HUES48 (cell line): ENCODE measurements at regions not wholly inside any gene's neighbourhood (a gene's known extent, or its start where the extent isn't known, plus 50 kb on each side); places are given as distances from the start of the nearest gene placed in this dataset.

Experiments
- H3K27ac ChIP-seq: one replicate; pipeline ENCODE4 v1.7.0; 2013; ENCODE audit warnings: low read depth, low read length, inconsistent platforms
- H3K27me3 ChIP-seq: 2 replicates; pipeline ENCODE4 v1.6.1; 2013; ENCODE audit warnings: mild to moderate bottlenecking, low read length; ENCODE audit not compliant: control insufficient read depth, insufficient read depth
- H3K36me3 ChIP-seq: 2 replicates; pipeline ENCODE4 v1.6.1; 2013; ENCODE audit warnings: low read length; ENCODE audit not compliant: control insufficient read depth, insufficient read depth
- H3K4me1 ChIP-seq: 2 replicates; pipeline ENCODE4 v1.6.1; 2013; ENCODE audit warnings: mild to moderate bottlenecking, low read length; ENCODE audit not compliant: control insufficient read depth, insufficient read depth
- H3K4me3 ChIP-seq: 2 replicates; pipeline ENCODE4 v1.5.1; 2013; ENCODE audit warnings: mild to moderate bottlenecking, low read depth, low read length
- H3K9ac ChIP-seq: 2 replicates; pipeline ENCODE4 v1.6.1; 2013; ENCODE audit warnings: mild to moderate bottlenecking, low read depth, low read length, moderate library complexity
- H3K9me3 ChIP-seq: 2 replicates; pipeline ENCODE4 v1.6.1; 2013; ENCODE audit warnings: low read length; ENCODE audit not compliant: control insufficient read depth, insufficient read depth

DNA sequence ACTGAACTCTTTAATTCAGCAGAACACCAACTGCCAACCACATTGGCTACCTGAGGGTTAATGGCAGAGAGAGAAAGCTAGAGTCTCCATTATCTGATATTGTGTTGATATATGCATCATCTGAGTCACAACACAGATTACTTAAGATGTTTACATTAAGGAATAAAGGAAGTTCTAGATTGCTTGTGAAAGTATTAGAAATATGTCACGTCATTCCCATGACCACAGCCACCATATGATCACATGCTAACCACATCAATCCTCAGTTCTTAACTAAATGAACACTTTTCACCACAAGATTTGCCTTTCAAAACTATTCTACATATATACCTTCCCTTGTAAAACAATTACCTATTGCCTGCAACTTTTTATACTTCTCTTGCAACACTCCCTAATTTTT lies 337.9 kb downstream of the FGFR2 start:
- no peaks in the 10 kb centered on the region for H3K9me3 ChIP-seq
- no peak overlapping the region for H3K27ac ChIP-seq
- 0 out of 2 replicates have a peak, but pooled peaks cover 5% of the 10 kb centered on the region for H3K27me3 ChIP-seq
- H3K9ac ChIP-seq = no peak overlapping the region
- H3K4me3 ChIP-seq = no peak overlapping the region
- peaks cover 11% of the 10 kb centered on the region for H3K4me1 ChIP-seq
- no peaks in the 10 kb centered on the region for H3K36me3 ChIP-seq

DNA sequence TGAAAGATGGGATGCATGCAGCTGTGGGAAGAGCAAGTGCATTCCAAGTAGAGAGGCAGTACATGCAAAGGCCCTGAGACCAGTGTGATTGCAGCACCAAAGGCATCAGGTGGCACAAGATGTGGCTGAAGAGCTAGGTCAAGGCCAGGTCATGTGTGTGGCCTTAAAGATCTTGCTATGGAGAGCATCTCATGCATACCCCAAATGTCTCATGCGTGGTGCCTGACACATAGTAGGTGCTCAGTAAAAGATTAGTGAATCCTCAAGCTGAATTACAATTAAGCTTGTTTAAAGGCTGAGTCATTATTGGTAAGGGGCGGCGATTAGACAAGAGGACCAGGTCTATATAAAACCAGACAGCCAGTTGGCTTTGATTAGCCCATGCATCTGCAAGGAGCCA lies 336.6 kb downstream of the FGFR2 start:
- Histone ChIP-seq H3K27ac (no peak overlapping the region), H3K36me3 (no peaks in the 10 kb centered on the region)

DNA sequence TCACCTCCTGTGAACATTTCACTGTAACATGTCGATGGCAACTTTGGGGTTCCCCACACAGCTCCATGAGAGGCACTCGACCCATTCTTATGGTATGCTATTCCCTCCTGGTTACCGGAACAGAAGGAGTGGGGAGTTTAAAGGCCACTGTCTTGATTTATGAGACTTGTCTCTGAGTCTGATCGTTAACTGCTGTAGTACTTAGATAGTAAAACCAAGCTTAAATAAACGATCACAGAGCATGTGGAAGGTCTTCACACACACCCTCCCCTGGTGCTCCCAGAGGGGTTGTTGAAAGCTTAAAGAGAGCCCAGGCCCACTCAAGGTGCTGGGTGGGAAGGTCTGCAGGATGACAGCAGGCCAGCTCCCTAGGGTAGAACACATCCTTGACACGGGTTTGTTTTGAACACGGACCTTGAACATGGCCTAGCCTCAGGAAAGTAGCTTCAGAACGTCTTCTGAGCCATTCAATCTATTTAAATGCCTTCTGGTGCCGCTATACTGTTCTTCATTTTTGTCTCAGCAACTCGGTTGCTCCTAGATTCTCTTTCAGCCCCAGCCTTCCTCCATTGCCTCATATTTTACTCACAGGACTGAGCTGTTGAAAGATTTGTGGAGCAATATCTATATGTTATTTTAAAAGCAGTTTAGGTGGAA lies 335.3 kb downstream of the FGFR2 start:
- Histone ChIP-seq H3K9me3 (no peaks in the 10 kb centered on the region), H3K9ac (no peak overlapping the region), H3K4me3 (no peak overlapping the region), H3K36me3 (no peaks in the 10 kb centered on the region), H3K27me3 (0 out of 2 replicates have a peak, but pooled peaks cover 5% of the 10 kb centered on the region), H3K4me1 (peaks cover 11% of the 10 kb centered on the region), H3K27ac (no peak overlapping the region)

More for the DNA sequence above, 336.6 kb downstream of the FGFR2 start:
- no peaks in the 10 kb centered on the region for H3K9me3 ChIP-seq
- no peak overlapping the region for H3K4me3 ChIP-seq
- H3K4me1 ChIP-seq = peaks cover 11% of the 10 kb centered on the region
- H3K9ac ChIP-seq = no peak overlapping the region
- H3K27me3 ChIP-seq = 0 out of 2 replicates have a peak, but pooled peaks cover 5% of the 10 kb centered on the region

GRCh38 chr10:121263431-121263783 lies 334.8 kb downstream of the FGFR2 start:
- no peak overlapping the region for H3K9ac ChIP-seq
- no peaks in the 10 kb centered on the region for H3K36me3 ChIP-seq
- no peak overlapping the region for H3K4me3 ChIP-seq
- H3K9me3 ChIP-seq = no peaks in the 10 kb centered on the region
- H3K27ac ChIP-seq = no peak overlapping the region
- peaks cover 11% of the 10 kb centered on the region for H3K4me1 ChIP-seq
- 0 out of 2 replicates have a peak, but pooled peaks cover 5% of the 10 kb centered on the region for H3K27me3 ChIP-seq

DNA sequence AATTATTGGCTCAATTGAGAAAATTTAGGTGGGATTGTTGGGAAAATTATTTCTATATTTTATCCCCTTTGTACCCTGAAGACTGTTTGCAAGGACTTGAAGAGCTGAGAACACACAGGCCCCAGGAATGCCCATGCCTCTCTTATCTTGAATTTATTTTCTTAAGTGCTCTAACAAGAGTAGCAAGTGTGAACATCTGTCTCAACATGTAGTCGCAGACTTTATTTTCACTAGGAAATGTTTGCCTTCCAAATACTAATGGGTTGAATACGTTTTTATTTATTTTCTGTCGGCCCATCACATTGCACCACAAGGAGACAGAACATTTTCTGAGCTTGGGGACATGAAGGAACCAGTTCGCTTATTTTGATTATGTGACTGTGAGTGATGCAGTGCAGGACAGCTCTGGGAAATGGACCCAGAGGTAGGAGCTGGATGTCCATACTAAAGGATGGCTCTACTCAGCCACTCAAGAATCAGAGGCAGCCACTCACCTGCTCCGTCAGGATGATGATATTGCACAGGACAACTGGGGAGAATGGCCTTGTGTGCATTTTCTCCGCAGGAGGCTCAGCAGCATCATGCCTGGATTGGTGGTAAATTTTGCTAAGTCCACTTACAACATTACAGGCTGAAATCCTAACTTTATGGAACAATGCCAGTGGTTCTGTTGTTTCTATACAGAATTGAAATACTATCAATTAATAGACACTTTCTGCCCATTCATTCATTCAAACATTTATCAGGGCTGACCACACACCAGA lies 332.7 kb downstream of the FGFR2 start:
- no peaks in the 10 kb centered on the region for H3K9me3 ChIP-seq
- no peak overlapping the region for H3K9ac ChIP-seq
- H3K4me3 ChIP-seq = no peak overlapping the region
- H3K27ac ChIP-seq = no peak overlapping the region
- H3K27me3 ChIP-seq = 0 out of 2 replicates have a peak, but pooled peaks cover 5% of the 10 kb centered on the region
- peaks cover 11% of the 10 kb centered on the region for H3K4me1 ChIP-seq
- no peaks in the 10 kb centered on the region for H3K36me3 ChIP-seq

GRCh38 chr10:121266370-121266769 lies 331.9 kb downstream of the FGFR2 start:
- H3K9me3 ChIP-seq = no peaks in the 10 kb centered on the region
- H3K4me3 ChIP-seq = no peak overlapping the region
- H3K27ac ChIP-seq = no peak overlapping the region
- no peaks in the 10 kb centered on the region for H3K36me3 ChIP-seq
- 0 out of 2 replicates have a peak, but pooled peaks cover 5% of the 10 kb centered on the region for H3K27me3 ChIP-seq
- H3K4me1 ChIP-seq = peaks cover 11% of the 10 kb centered on the region
- no peak overlapping the region for H3K9ac ChIP-seq

GRCh38 chr10:121267236-121268003 lies 330.8 kb downstream of the FGFR2 start:
- Histone ChIP-seq H3K4me1 (peaks cover 11% of the 10 kb centered on the region), H3K9me3 (no peaks in the 10 kb centered on the region), H3K9ac (no peak overlapping the region), H3K27ac (no peak overlapping the region), H3K36me3 (no peaks in the 10 kb centered on the region), H3K4me3 (no peak overlapping the region), H3K27me3 (0 out of 2 replicates have a peak, but pooled peaks cover 5% of the 10 kb centered on the region)

GRCh38 chr10:121268363-121268762 lies 329.9 kb downstream of the FGFR2 start:
- Histone ChIP-seq H3K36me3 (no peaks in the 10 kb centered on the region), H3K9me3 (no peaks in the 10 kb centered on the region), H3K9ac (no peak overlapping the region)

DNA sequence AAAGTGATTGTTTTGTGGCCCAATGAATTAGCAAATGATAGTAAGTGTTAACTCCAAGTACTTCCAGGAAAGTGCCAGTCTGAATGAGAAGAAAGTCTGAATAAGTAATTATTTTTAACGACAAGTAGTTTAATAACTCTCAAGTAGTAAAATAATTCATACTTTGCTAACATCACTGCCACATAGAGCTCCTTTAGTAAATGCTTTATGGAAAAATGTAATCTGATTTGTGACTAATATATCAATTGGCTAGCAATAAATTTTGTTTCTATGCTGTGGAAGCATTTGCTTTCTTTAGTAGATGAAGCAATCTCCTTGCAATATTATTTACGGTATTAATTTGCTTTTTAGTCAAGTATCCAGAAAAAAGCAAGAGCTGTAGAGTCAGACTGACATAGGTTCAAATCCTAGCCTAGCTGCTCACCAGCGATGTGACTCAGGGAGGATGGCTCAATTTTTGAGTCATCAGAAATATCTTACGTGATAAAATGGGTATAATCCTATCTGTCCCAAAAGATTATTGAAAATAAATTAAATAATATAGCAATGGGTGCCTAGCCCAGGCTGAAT lies 329.3 kb downstream of the FGFR2 start:
- Histone ChIP-seq H3K9ac (no peak overlapping the region), H3K36me3 (no peaks in the 10 kb centered on the region)

More at GRCh38 chr10:121268363-121268762, 329.9 kb downstream of the FGFR2 start:
- H3K27me3 ChIP-seq = no peaks in the 10 kb centered on the region
- peaks cover 7% of the 10 kb centered on the region for H3K4me1 ChIP-seq
- no peak overlapping the region for H3K4me3 ChIP-seq
- no peak overlapping the region for H3K27ac ChIP-seq

GRCh38 chr10:121270906-121271305 lies 327.3 kb downstream of the FGFR2 start:
- H3K27me3 ChIP-seq = no peaks in the 10 kb centered on the region
- no peak overlapping the region for H3K27ac ChIP-seq
- H3K4me3 ChIP-seq = no peak overlapping the region
- no peaks in the 10 kb centered on the region for H3K4me1 ChIP-seq
- no peaks in the 10 kb centered on the region for H3K9me3 ChIP-seq
- H3K36me3 ChIP-seq = no peaks in the 10 kb centered on the region
- no peak overlapping the region for H3K9ac ChIP-seq

More for the DNA sequence above, 329.3 kb downstream of the FGFR2 start:
- H3K27me3 ChIP-seq = no peaks in the 10 kb centered on the region
- H3K4me1 ChIP-seq = peaks cover 1% of the 10 kb centered on the region; the same call in 1 of the 2 replicates
- no peak overlapping the region for H3K27ac ChIP-seq
- no peak overlapping the region for H3K4me3 ChIP-seq
- H3K9me3 ChIP-seq = no peaks in the 10 kb centered on the region
